ENCODE measurements at regions not wholly inside any gene's neighbourhood (a gene's known extent, or its start where the extent isn't known, plus 50 kb on each side); places are given as distances from the start of the nearest gene placed in this dataset.

DNA sequence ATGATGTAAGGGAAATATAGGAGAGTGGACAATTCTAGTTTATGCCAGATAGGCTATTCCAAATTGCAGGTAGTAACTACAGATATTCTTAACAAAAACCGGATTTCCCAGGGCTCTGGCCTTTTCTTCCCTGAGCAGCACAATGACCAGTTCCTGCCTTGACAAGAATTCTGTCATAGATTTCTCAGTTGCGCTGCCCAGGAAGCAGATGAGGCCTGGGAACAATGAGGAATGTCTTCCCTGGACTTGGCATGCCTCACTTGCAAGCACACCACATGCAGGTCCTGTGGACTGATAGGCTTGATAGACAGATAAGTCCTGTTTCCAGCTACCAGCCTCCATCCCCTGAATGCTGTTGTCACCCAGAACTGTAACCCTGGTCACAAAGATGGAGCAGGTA, 174.5 kb upstream of the PRSS58 start:
- TF ChIP-seq, protein P1, sequence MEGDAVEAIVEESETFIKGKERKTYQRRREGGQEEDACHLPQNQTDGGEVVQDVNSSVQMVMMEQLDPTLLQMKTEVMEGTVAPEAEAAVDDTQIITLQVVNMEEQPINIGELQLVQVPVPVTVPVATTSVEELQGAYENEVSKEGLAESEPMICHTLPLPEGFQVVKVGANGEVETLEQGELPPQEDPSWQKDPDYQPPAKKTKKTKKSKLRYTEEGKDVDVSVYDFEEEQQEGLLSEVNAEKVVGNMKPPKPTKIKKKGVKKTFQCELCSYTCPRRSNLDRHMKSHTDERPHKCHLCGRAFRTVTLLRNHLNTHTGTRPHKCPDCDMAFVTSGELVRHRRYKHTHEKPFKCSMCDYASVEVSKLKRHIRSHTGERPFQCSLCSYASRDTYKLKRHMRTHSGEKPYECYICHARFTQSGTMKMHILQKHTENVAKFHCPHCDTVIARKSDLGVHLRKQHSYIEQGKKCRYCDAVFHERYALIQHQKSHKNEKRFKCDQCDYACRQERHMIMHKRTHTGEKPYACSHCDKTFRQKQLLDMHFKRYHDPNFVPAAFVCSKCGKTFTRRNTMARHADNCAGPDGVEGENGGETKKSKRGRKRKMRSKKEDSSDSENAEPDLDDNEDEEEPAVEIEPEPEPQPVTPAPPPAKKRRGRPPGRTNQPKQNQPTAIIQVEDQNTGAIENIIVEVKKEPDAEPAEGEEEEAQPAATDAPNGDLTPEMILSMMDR (IDR thresholded peaks at IDR 0.05; ENCODE audit: insufficient read depth, missing control alignments), result no peak
- no peak for FAIRE-seq
- DNase-seq (ENCODE audit: insufficient read length, low spot score), result no peak

DNA sequence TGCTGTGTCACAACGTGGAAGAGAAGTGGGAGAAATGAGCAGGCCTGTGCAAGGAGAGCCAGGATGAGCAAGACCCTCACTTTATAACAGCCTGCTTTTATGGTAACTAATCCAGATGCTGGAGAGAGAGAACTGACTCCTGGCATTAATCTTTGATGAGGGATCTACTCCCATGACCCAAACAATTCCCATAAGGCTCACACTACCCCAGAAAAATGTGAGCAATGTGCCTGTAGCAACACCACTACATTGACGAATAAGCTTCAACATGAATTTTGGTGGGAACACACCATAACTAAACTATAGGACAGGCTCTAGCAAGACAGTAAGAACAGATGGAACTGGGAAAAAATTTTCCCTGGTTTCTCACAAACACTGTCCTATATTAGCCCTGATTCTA, 173.6 kb upstream of the PRSS58 start:
- no peak for FAIRE-seq
- DNase-seq (ENCODE audit: insufficient read length, low spot score), result no peak
- TF ChIP-seq, protein P1 (IDR thresholded peaks at IDR 0.05; ENCODE audit: insufficient read depth, missing control alignments), result no peak

DNA sequence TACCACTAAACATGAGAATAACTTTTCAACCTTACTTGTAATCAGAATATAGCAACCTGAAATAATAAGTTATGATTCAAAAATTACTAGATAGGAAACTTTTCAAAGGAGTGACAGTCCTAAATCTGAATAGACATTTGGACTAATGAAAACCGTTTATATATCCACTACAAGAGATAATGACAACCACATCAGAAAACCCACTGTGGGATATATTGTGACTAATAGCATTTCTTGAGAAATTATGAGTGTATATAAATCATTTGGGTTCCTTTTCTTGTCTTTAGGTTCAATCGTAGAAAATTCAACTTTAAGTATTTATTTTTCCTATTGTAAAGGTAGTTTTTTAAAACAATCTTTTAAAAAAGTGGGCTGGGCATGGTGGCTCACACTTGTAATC, 170.2 kb upstream of the PRSS58 start:
- no peak for FAIRE-seq
- TF ChIP-seq, protein P1 (IDR thresholded peaks at IDR 0.05; ENCODE audit: insufficient read depth, missing control alignments), result no peak

DNA sequence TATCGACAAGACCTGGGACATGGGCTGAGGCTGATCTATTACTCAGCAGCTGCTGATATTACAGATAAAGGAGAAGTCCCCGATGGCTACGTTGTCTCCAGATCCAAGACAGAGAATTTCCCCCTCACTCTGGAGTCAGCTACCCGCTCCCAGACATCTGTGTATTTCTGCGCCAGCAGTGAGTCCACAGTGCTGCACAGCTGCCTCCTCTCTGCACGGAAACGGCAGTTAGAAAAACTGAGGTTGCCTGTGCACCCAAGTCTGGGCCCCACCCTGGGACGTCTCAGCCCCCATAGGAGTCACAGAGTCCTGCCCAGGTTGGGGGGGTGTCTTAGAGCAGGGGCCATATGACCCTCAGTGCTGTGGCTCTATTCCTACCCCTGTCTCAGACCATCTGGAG, 167.4 kb upstream of the PRSS58 start:
- TF ChIP-seq, protein P1 (IDR thresholded peaks at IDR 0.05; ENCODE audit: insufficient read depth, missing control alignments), result no peak
- no peak for DNase-seq (ENCODE audit: insufficient read length, low spot score)
- FAIRE-seq, result no peak

More for the DNA sequence above, 170.2 kb upstream of the PRSS58 start:
- no peak for DNase-seq (ENCODE audit: insufficient read length, low spot score)

DNA sequence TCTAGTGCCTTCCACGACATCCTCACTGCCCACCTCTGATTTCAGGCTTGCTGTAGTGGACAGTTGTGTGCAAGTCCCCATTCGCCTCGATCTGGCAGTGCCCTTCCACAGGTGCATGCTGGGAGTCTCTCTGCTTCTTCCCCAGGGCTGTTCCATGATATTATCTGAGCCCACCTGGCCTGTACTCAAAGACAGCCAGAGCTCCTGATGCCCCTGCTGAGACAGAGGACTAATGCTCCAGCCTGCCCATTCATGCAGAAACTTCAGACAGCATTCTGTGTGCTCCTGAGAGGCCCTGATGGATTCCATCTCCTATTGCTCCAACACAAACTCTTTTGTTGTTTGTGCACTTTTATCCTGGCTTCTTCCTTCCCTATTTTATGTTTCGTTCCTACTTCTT, 164.8 kb upstream of the PRSS58 start:
- FAIRE-seq (no peak), DNase-seq (ENCODE audit: insufficient read length, low spot score) (no peak)
- TF ChIP-seq, protein P1 (IDR thresholded peaks at IDR 0.05; ENCODE audit: insufficient read depth, missing control alignments), result no peak

DNA sequence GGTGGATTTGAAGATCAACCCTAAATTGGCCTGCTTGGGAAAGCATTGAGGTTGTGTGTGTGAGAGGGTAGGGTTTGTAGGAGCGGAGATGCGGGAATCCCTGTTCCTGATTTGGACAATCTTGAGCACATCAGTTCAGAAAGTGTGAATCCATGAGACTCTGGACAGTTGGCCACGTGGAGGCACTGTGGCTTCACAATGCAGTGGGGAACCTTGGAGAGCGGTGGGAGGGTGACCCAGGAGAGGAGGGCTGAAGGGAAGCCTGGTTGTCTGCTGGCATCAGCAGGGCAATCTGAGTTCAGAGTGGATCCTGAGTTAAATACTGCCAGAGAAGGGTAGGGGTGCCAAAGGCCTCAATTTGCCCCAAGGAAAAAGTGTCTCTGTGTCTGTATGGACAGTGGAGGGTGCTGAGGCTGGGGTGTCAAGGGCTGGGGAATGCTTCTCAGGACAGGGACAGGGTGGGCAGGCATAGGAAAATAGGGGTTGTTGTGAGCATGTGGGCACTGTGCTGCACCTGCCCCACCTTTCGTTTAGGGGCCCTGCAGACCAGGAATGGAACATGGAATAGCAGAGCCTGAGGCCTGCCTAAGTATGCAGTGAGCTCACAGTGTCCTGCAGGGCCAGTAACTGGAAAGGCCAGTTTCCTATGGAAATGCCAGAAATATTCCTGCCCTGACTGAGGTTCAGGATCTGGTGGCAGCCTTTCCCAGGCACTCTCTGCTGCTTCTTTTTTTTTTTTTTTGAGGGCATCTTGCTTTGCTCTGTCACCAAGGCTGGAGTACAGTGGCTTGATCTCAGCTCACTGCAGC, 162.9 kb upstream of the PRSS58 start:
- TF ChIP-seq, protein P1 (IDR thresholded peaks at IDR 0.05; ENCODE audit: insufficient read depth, missing control alignments), result peak; percentile 14
- FAIRE-seq (no peak), DNase-seq (ENCODE audit: insufficient read length, low spot score) (no peak)

DNA sequence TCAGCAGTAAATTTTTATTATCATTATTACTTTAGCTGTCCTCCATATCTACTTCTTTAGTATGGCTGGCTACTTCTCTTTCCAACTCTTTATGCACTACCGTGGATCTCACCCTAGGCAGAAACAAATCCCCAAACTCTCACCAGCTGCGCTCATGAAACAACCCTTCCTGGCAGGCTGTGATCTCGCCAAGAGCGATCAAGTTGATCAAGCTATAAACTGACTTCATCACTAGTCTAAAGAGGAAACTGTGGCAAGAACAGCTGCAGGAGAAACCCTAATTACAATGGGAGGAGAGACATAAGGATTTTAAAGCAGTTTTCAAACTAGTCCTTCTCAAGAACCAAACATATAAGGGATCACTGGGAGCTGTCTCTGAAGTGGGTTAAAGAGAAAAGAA, 160.5 kb upstream of the PRSS58 start:
- TF ChIP-seq, protein P1 (IDR thresholded peaks at IDR 0.05; ENCODE audit: insufficient read depth, missing control alignments), result no peak
- DNase-seq (ENCODE audit: insufficient read length, low spot score), result no peak
- FAIRE-seq, result no peak
